Retinal pigment epithelial cell (primary cell): ENCODE measurements at regions not wholly inside any gene's neighbourhood (a gene's known extent, or its start where the extent isn't known, plus 50 kb on each side); places are given as distances from the start of the nearest gene placed in this dataset.

Source experiments
- DNase-seq: peaks from one replicate; pipeline ENCODE4 v3.0.0-alpha.2; 2010; ENCODE audit warnings: low read depth
- H3K4me3 ChIP-seq: 2 replicates; pipeline ENCODE4 v1.5.1; 2011; ENCODE audit warnings: mild to moderate bottlenecking, low read length, control low read depth, moderate library complexity
- TF ChIP-seq, protein P1 (sequence below): conservative IDR thresholded peaks from 2 replicates; pipeline ENCODE4 v1.5.1; 2011; ENCODE audit warnings: low read depth, low read length, control low read depth, inconsistent platforms

GRCh38 chr12:84537666-84538065 is 374.9 kb downstream of the SLC6A15 start:
- TF ChIP-seq, protein P1, sequence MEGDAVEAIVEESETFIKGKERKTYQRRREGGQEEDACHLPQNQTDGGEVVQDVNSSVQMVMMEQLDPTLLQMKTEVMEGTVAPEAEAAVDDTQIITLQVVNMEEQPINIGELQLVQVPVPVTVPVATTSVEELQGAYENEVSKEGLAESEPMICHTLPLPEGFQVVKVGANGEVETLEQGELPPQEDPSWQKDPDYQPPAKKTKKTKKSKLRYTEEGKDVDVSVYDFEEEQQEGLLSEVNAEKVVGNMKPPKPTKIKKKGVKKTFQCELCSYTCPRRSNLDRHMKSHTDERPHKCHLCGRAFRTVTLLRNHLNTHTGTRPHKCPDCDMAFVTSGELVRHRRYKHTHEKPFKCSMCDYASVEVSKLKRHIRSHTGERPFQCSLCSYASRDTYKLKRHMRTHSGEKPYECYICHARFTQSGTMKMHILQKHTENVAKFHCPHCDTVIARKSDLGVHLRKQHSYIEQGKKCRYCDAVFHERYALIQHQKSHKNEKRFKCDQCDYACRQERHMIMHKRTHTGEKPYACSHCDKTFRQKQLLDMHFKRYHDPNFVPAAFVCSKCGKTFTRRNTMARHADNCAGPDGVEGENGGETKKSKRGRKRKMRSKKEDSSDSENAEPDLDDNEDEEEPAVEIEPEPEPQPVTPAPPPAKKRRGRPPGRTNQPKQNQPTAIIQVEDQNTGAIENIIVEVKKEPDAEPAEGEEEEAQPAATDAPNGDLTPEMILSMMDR = no peak
- H3K4me3 ChIP-seq = no peak overlapping the region
- DNase-seq = no peak

DNA sequence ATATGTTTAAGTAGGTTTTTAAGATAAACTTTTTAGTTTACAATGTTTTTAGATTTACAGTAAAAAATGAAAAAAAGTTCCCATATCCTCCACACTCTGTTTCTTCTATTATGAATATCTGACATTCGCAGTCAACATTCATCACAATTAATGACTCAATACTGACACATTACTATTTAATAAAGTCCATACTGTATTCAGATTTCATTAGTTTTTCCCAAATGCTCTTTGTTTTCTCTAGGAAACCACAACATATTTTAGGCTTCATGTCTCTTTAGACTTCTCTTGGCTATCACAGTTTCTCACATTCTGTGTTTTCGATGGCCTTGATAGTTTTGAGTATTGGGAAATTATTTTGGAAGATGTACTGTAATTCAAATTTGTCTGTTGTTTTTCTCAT is 399.8 kb downstream of the SLC6A15 start:
- TF ChIP-seq, protein P1 = no peak

DNA sequence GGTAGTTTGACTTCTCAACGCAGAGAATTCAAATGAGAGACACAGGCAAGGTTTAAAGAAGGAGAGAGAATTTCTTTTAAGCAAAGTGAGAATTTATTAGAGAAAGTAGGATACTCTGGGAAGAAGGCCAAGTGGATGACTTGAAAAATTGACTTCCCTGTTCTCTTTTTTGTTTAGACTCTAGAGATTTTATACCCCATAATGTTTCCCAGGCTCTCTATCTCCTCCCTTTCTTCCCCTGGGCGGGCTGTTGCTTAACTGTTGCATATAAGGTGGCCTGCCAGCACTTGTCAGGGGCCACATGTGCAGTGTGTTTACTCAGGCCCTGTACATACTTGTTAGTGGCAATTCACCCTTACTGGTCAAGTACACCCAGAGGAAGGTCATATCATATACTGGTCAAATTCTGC is 403.7 kb downstream of the SLC6A15 start:
- TF ChIP-seq, protein P1 = no peak
- DNase-seq = no peak
- no peak overlapping the region for H3K4me3 ChIP-seq

More for the DNA sequence above, 399.8 kb downstream of the SLC6A15 start:
- no peak for DNase-seq
- H3K4me3 ChIP-seq = no peak overlapping the region

GRCh38 chr12:84507956-84508850 is 404.4 kb downstream of the SLC6A15 start:
- H3K4me3 ChIP-seq = no peak overlapping the region
- DNase-seq = peak; percentile 15
- TF ChIP-seq, protein P1 = peak; percentile 64

GRCh38 chr12:84506282-84506681 is 406.3 kb downstream of the SLC6A15 start:
- TF ChIP-seq, protein P1 = no peak
- no peak for DNase-seq
- no peak overlapping the region for H3K4me3 ChIP-seq

- peak; percentile 31 for DNase-seq
- H3K4me3 ChIP-seq = no peak overlapping the region
- TF ChIP-seq, protein P1 = peak; percentile 86
Observed at GRCh38 chr12:84502907-84503787, 409.5 kb downstream of the SLC6A15 start.
